ENCODE measurements at regions not wholly inside any gene's neighbourhood (a gene's known extent, or its start where the extent isn't known, plus 50 kb on each side); places are given as distances from the start of the nearest gene placed in this dataset.

DNA sequence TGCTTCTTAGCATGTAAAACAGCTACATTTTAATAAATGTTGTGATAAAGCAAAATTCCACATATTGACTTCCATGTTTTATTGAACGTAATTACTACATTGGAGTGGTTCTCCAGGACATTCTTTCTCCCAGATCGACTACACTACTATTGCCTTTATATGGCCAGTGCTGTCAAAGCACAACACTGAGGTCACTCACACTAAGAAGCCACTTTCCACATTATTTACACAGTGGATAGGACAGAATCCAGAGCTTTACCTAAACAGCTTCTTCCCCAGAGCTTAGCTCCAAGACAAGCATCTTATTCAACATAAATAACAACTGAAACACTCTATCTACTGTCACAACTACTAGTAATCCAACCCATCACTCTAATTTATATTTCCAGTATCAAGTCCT is 73.9 kb upstream of the WDR75 start:
- no peaks in the 10 kb centered on the region for H3K4me1 Mint-ChIP-seq (ENCODE audit: low read depth)
- intact Hi-C loops (cut with micrococcal nuclease), result no loop called here
- no peak overlapping the region for H3K27ac Mint-ChIP-seq
- no peaks in the 10 kb centered on the region for H3K27me3 Mint-ChIP-seq (ENCODE audit: insufficient read depth)
- H3K36me3 Mint-ChIP-seq (ENCODE audit: low read depth), result no peaks in the 10 kb centered on the region
- no peak for DNase-seq (ENCODE audit: low spot score)
- H3K4me3 Mint-ChIP-seq, result no peak overlapping the region
- H3K9me3 Mint-ChIP-seq, result no peaks in the 10 kb centered on the region

DNA sequence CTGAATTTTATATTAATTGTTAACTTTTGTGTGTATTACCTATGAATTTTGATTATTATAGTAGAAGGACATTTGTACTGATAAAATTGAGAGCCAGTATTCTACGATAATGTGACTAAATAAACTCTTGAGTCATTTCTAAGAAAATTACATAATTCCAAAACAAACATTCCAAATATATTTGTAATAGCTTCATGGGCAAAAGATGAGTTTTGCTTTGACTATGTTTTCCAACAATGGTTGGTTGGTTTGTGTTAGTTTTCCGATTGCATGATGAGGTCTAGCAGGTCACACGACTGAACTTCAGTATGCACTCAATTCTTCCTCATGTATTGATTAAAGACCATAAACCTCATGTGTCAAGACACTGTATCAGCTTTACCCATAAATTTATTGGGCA is 71.7 kb upstream of the WDR75 start:
- Mint-ChIP-seq H3K4me3 (no peak overlapping the region), H3K4me1 (ENCODE audit: low read depth) (no peaks in the 10 kb centered on the region), H3K27me3 (ENCODE audit: insufficient read depth) (no peaks in the 10 kb centered on the region), H3K36me3 (ENCODE audit: low read depth) (no peaks in the 10 kb centered on the region), H3K9me3 (no peaks in the 10 kb centered on the region), H3K27ac (no peak overlapping the region)
- DNase-seq (ENCODE audit: low spot score), result no peak
- intact Hi-C loops (cut with micrococcal nuclease), result no loop called here

DNA sequence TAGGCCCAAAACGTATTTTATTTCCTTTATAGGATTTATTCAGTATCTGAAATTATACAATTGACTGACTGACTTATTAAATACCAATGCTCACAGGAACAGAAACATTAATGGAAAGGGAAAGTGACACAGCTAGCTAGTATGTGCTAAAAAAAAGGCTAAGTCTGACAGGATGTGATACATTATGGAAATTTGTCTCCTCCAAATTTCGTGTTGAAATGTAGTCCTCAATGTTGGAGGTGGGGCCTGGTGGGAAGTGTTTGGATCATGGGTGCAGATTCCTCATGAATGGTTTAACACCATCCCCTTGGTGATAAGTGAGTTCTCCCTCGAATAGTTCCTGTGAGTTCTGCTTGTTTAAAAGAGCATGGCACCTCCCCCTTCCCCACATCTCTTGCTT is 70.6 kb upstream of the WDR75 start:
- Mint-ChIP-seq H3K4me3 (no peak overlapping the region), H3K9me3 (no peaks in the 10 kb centered on the region), H3K27ac (no peak overlapping the region), H3K4me1 (ENCODE audit: low read depth) (no peaks in the 10 kb centered on the region), H3K27me3 (ENCODE audit: insufficient read depth) (no peaks in the 10 kb centered on the region), H3K36me3 (ENCODE audit: low read depth) (no peaks in the 10 kb centered on the region)
- intact Hi-C loops (cut with micrococcal nuclease), result no loop called here
- no peak for DNase-seq (ENCODE audit: low spot score)

DNA sequence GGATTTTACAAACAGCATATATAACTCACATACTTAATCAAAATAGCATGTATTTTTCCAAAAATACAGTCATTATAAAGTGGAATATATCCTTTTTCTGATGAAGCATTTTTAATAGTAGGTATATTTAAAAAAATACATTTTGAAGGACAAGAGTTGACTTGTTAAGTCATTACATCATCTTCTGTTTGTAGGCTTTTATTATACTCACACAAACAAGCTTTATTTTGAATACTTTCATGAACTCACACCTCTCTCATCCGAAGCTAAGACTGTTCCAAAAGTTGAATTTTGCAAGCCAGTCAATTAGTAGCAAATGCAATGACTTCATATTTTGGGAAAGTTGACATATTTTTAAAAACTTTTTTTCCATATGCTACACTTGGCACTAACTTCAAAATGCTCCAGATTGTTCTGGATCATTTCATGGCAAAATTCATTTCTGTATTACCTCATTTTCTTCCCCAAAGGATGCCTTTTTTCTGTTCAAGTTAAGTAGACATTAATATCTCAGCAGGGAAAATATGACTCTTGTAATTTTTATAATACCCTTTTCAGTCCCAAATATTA is 68.5 kb upstream of the WDR75 start:
- intact Hi-C loops (cut with micrococcal nuclease), result no loop called here
- Mint-ChIP-seq H3K4me1 (ENCODE audit: low read depth) (no peaks in the 10 kb centered on the region), H3K27me3 (ENCODE audit: insufficient read depth) (no peaks in the 10 kb centered on the region), H3K27ac (no peak overlapping the region), H3K36me3 (ENCODE audit: low read depth) (no peaks in the 10 kb centered on the region), H3K9me3 (no peaks in the 10 kb centered on the region), H3K4me3 (no peak overlapping the region)
- no peak for DNase-seq (ENCODE audit: low spot score)

DNA sequence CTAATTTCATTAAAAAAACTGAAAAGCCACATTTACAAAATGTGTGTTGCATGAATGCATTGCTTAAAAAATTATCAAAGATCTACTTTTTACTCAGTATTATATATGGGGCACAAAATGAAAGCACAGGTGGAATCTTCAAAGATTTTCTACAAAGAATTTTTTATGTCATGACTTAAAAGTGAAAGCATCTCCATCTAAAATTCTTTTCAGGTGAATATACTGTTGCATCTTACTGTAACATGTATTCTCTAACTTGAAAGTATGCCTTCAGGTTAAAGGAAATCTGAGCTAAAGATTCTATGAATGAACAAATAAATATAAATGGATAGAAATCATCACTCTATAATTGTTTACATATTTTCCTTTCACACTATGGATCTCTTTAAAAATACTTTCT is 66.8 kb upstream of the WDR75 start:
- Mint-ChIP-seq H3K4me3 (no peak overlapping the region), H3K4me1 (ENCODE audit: low read depth) (no peaks in the 10 kb centered on the region), H3K27me3 (ENCODE audit: insufficient read depth) (no peaks in the 10 kb centered on the region), H3K9me3 (no peaks in the 10 kb centered on the region), H3K36me3 (ENCODE audit: low read depth) (no peaks in the 10 kb centered on the region), H3K27ac (no peak overlapping the region)
- intact Hi-C loops (cut with micrococcal nuclease), result no loop called here
- no peak for DNase-seq (ENCODE audit: low spot score)

DNA sequence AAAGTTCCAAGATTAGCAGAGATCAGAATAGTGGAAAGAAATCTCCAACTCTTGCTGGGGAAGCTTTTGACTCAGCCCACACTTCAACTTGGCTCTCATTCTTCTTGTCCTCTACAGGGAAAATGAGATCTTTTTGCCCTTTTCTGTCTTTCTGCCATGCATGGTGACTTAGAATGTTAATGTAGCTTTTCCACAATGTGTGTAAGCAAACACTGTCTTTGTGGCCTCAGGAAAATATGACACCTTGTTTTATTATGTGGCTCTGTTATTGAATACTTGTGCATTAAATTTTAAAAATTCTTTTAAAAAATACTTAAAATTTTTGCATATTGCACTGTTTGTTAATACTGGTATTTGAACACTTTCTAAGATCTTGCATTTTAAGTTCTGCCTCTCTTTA is 65.4 kb upstream of the WDR75 start:
- Mint-ChIP-seq H3K4me1 (ENCODE audit: low read depth) (no peaks in the 10 kb centered on the region), H3K4me3 (no peak overlapping the region), H3K36me3 (ENCODE audit: low read depth) (no peaks in the 10 kb centered on the region), H3K27ac (no peak overlapping the region), H3K9me3 (no peaks in the 10 kb centered on the region), H3K27me3 (ENCODE audit: insufficient read depth) (no peaks in the 10 kb centered on the region)
- intact Hi-C loops (cut with micrococcal nuclease), result no loop called here
- DNase-seq (ENCODE audit: low spot score), result no peak

DNA sequence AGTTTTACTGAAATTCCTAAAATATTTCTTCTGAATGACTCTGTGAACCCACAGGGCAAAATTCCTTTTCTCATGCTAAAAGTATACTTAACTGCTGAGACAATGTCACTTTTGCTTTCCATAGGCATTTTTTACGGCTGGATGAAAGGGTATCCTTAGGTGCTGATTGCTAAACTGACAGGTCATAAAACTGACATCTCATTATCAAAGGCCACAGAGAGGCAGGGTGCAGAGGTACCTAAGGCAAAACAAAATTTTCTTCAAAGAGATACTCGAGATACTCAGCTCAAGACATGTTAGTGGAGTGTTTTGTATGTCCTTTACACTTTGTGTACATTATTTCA is 62.0 kb upstream of the WDR75 start:
- Mint-ChIP-seq H3K4me3 (no peak overlapping the region), H3K9me3 (no peaks in the 10 kb centered on the region), H3K4me1 (ENCODE audit: low read depth) (no peaks in the 10 kb centered on the region), H3K36me3 (ENCODE audit: low read depth) (no peaks in the 10 kb centered on the region), H3K27ac (no peak overlapping the region), H3K27me3 (ENCODE audit: insufficient read depth) (no peaks in the 10 kb centered on the region)
- DNase-seq (ENCODE audit: low spot score), result no peak
- intact Hi-C loops (cut with micrococcal nuclease), result no loop called here

DNA sequence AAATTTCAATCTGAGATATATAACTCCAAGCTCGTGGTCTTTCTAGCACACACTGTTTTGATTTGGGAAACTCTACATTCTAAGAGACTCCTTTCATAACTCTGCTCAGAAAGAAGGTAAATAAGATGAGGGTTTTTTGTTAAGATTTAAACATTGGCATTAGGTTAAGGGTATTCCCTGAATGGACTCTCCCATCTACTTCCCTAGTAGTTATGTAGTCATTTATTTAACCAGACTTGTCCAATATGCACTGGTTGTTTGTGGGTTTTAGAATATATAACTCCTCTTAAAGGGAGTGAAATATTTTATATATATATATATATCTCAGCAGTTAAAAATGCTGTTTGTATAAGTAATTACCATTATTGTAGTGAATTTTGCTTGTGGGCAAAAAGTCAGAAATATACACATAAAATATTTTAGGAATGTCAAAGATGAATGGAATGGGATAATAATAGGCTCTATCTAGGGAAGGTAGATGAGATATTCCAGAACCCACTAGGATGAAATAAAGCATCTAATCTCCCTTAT is 61.5 kb upstream of the WDR75 start:
- no peak for DNase-seq (ENCODE audit: low spot score)
- Mint-ChIP-seq H3K36me3 (ENCODE audit: low read depth) (no peaks in the 10 kb centered on the region), H3K9me3 (no peaks in the 10 kb centered on the region), H3K27me3 (ENCODE audit: insufficient read depth) (no peaks in the 10 kb centered on the region), H3K4me3 (no peak overlapping the region), H3K4me1 (ENCODE audit: low read depth) (no peaks in the 10 kb centered on the region), H3K27ac (no peak overlapping the region)
- intact Hi-C loops (cut with micrococcal nuclease), result no loop called here

DNA sequence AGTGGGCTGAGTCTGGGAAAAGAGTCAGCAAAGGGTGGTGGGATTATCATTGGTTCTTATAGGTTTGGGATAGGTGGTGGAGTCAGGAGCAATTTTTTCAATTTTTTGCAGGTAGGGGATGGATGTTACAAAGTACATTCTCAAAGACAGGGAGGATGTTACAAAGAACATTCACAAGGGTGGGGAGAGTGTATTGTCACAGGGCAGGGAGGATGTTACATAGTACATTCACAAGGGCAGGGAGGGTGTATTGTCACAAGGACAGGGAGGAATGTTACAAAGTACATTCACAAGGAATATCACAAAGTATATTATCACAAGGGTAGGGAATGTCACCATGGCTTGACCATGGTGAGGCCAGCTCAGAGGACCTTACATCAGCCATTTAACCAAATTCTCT is 58.6 kb upstream of the WDR75 start:
- intact Hi-C loops (cut with micrococcal nuclease), result no loop called here
- Mint-ChIP-seq H3K36me3 (ENCODE audit: low read depth) (no peaks in the 10 kb centered on the region), H3K9me3 (no peaks in the 10 kb centered on the region), H3K4me3 (no peak overlapping the region), H3K27me3 (ENCODE audit: insufficient read depth) (no peaks in the 10 kb centered on the region), H3K27ac (no peak overlapping the region), H3K4me1 (ENCODE audit: low read depth) (no peaks in the 10 kb centered on the region)
- DNase-seq (ENCODE audit: low spot score), result no peak

DNA sequence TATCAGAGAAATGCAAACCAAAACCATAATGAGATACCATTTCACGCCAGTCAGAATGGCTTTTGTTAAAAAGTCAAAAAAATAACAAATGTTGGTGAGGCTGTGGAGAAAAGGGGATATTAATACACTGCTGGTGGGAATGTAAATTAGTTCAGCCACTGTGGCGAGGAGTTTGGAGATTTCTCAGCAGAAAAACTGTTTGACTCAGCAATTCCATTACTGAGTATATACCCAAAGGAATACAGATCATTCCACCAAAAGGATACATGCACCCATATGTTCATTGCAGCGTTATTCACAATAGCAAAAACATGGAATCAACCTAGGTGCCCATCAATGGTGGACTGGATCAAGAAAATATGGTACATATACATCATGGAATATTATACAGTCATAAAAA is 54.5 kb upstream of the WDR75 start:
- intact Hi-C loops (cut with micrococcal nuclease), result no loop called here

DNA sequence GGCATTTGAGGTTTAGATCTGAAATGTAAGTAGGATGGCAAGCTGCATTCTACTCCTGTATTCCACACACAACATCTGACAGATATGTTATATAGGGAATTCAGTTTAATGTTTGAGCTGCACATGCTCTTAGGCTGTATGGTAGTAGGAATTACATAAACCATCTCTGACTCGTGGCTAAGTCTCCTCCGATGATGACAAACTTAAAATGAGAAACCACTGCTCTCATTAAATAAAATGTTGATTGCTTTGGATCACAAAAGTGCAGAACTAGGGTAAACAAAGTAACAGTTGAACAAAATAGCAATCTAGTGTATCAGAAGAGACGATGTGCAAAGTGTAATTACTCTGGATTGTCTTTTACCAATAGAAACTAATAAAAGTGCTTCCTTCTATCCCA is 50.1 kb upstream of the WDR75 start:
- no peak for DNase-seq (ENCODE audit: low spot score)
- intact Hi-C loops (cut with micrococcal nuclease), result no loop called here

More for the DNA sequence above, 54.5 kb upstream of the WDR75 start:
- DNase-seq (ENCODE audit: low spot score), result no peak
- Mint-ChIP-seq H3K27me3 (ENCODE audit: insufficient read depth) (no peaks in the 10 kb centered on the region), H3K4me3 (no peak overlapping the region), H3K9me3 (no peaks in the 10 kb centered on the region), H3K4me1 (ENCODE audit: low read depth) (no peaks in the 10 kb centered on the region), H3K27ac (no peak overlapping the region), H3K36me3 (ENCODE audit: low read depth) (no peaks in the 10 kb centered on the region)

More for the DNA sequence above, 50.1 kb upstream of the WDR75 start:
- H3K36me3 Mint-ChIP-seq (ENCODE audit: low read depth), result no peaks in the 10 kb centered on the region
- H3K9me3 Mint-ChIP-seq, result no peaks in the 10 kb centered on the region
- no peak overlapping the region for H3K4me3 Mint-ChIP-seq
- H3K27me3 Mint-ChIP-seq (ENCODE audit: insufficient read depth), result no peaks in the 10 kb centered on the region
- no peak overlapping the region for H3K27ac Mint-ChIP-seq
- no peaks in the 10 kb centered on the region for H3K4me1 Mint-ChIP-seq (ENCODE audit: low read depth)
